ENCODE measurements at regions not wholly inside any gene's neighbourhood (a gene's known extent, or its start where the extent isn't known, plus 50 kb on each side); places are given as distances from the start of the nearest gene placed in this dataset.
"Not testable (repeated sequence)": the region's sequence is repeated elsewhere in the genome, so short reads cannot be mapped to it uniquely, and the experiment has no call there.

- DNase-seq (ENCODE audit: low read depth in 2 of 2, low spot score in 1 of 2) = not testable (repeated sequence)
These were observed 203.4 kb upstream of the WSB1 start for GRCh38 chr17:27090450-27091042.

GRCh38 chr17:27091043-27091497, 202.8 kb upstream of the WSB1 start:
- DNase-seq (ENCODE audit: low read depth in 2 of 2, low spot score in 1 of 2) = no peak

- not testable (repeated sequence) for DNase-seq (ENCODE audit: low read depth in 2 of 2, low spot score in 1 of 2)
These were observed 199.7 kb upstream of the WSB1 start for GRCh38 chr17:27094179-27094578.

- DNase-seq (ENCODE audit: low read depth in 2 of 2, low spot score in 1 of 2) = not testable (repeated sequence)
These were observed 198.1 kb upstream of the WSB1 start for GRCh38 chr17:27095821-27096220.

GRCh38 chr17:27099266-27099665, 194.6 kb upstream of the WSB1 start:
- DNase-seq (ENCODE audit: low read depth in 2 of 2, low spot score in 1 of 2) = not testable (repeated sequence)

GRCh38 chr17:27104605-27105221, 189.2 kb upstream of the WSB1 start:
- DNase-seq (ENCODE audit: low read depth in 2 of 2, low spot score in 1 of 2) = not testable (repeated sequence)

- DNase-seq (ENCODE audit: low read depth in 2 of 2, low spot score in 1 of 2) = no peak
These were observed 188.3 kb upstream of the WSB1 start for GRCh38 chr17:27105636-27106035.

- no peak for DNase-seq (ENCODE audit: low read depth in 2 of 2, low spot score in 1 of 2)
These were observed 187.4 kb upstream of the WSB1 start for GRCh38 chr17:27106347-27106981.

GRCh38 chr17:27106982-27107360, 186.9 kb upstream of the WSB1 start:
- DNase-seq (ENCODE audit: low read depth in 2 of 2, low spot score in 1 of 2) = no peak

GRCh38 chr17:27107386-27108328, 186.3 kb upstream of the WSB1 start:
- DNase-seq (ENCODE audit: low read depth in 2 of 2, low spot score in 1 of 2) = not testable (repeated sequence)

- DNase-seq (ENCODE audit: low read depth in 2 of 2, low spot score in 1 of 2) = no peak
These were observed 184.6 kb upstream of the WSB1 start for GRCh38 chr17:27109346-27109745.

- DNase-seq (ENCODE audit: low read depth in 2 of 2, low spot score in 1 of 2) = no peak
These were observed 140.9 kb upstream of the WSB1 start for GRCh38 chr17:27153005-27153404.

- no peak for DNase-seq (ENCODE audit: low read depth in 2 of 2, low spot score in 1 of 2)
These were observed 138.0 kb upstream of the WSB1 start for GRCh38 chr17:27155866-27156265.

GRCh38 chr17:27157297-27157696, 136.6 kb upstream of the WSB1 start:
- no peak for DNase-seq (ENCODE audit: low read depth in 2 of 2, low spot score in 1 of 2)

- DNase-seq (ENCODE audit: low read depth in 2 of 2, low spot score in 1 of 2) = no peak
These were observed 136.0 kb upstream of the WSB1 start for GRCh38 chr17:27157898-27158297.

- no peak for DNase-seq (ENCODE audit: low read depth in 2 of 2, low spot score in 1 of 2)
These were observed 135.5 kb upstream of the WSB1 start for GRCh38 chr17:27158382-27158781.

GRCh38 chr17:27180322-27180721, 113.6 kb upstream of the WSB1 start:
- DNase-seq (ENCODE audit: low read depth in 2 of 2, low spot score in 1 of 2) = no peak

GRCh38 chr17:27181379-27181925, 112.5 kb upstream of the WSB1 start:
- DNase-seq (ENCODE audit: low read depth in 2 of 2, low spot score in 1 of 2) = not testable (repeated sequence)

GRCh38 chr17:27181935-27182334, 112.0 kb upstream of the WSB1 start:
- no peak for DNase-seq (ENCODE audit: low read depth in 2 of 2, low spot score in 1 of 2)

GRCh38 chr17:27197505-27197904, 96.4 kb upstream of the WSB1 start:
- DNase-seq (ENCODE audit: low read depth in 2 of 2, low spot score in 1 of 2) = not testable (repeated sequence)

GRCh38 chr17:27199948-27200347, 94.0 kb upstream of the WSB1 start:
- no peak for DNase-seq (ENCODE audit: low read depth in 2 of 2, low spot score in 1 of 2)
